ENCODE measurements at regions not wholly inside any gene's neighbourhood (a gene's known extent, or its start where the extent isn't known, plus 50 kb on each side); places are given as distances from the start of the nearest gene placed in this dataset.

GRCh38 chr3:70703305-70704102, 391.1 kb upstream of the MDFIC2 start:
- TF ChIP-seq CTCF (IDR thresholded peaks at IDR 0.05) (no peak), POLR2A (IDR thresholded peaks at IDR 0.05) (no peak)
